GM18505 (cell line): ENCODE measurements at regions not wholly inside any gene's neighbourhood (a gene's known extent, or its start where the extent isn't known, plus 50 kb on each side); places are given as distances from the start of the nearest gene placed in this dataset.
A peak's percentile ranks its signal among the peaks of the same experiment; 100 is the strongest.

ENCODE experiments used
- ATAC-seq: cut with Tn5 transposase; IDR thresholded peaks from one replicate; pipeline ENCODE4 v1.9.1; 2021; ENCODE audit not compliant: unreplicated experiment
- POLR2A ChIP-seq: IDR thresholded peaks from 4 replicates; pipeline ENCODE4 v1.6.1; 2011; ENCODE audit warnings: borderline replicate concordance; ENCODE audit not compliant: insufficient read depth, insufficient read length; ENCODE audit errors: extremely low read depth

DNA sequence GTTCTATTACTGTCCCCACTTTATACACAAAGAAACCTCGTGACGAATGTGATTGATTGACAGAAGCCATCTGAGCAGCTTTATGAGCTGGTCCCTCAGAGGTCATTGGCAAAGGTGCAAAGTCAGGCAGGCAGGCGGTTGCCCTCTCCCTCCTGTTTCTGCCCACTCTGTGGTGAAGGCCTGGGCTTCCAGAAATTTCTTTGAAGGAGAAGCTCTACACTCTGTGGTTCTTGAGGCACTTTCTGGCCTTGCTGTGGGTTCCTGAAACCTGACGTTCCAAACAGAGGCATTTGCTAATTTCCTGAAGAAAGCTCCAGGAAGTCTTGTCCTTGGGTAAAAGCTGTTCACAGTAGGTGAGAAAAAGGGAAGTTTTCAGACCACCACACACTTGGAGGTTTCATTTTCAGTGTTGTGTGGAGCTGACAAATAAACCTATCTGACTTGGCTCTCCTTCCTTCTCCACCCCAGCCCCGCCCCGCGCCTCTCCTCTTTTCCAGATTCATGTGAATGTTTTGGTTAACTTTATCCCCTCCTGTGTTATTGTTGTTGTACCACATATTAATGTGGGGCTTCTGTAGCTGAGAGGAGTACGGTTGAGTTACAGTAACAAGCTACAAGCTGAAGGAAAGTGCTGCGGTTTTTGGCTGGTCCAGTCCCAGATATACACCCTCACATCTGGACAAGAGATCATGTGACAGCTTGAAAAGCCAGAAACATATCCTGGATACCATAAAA lies 274.1 kb downstream of the CLIC5 start:
- TF ChIP-seq POLR2A = no peak
- ATAC-seq = peak; percentile 52

- ATAC-seq = no peak
- TF ChIP-seq POLR2A = no peak
Observed at GRCh38 chr6:45739058-45739457, 276.6 kb downstream of the CLIC5 start.

DNA sequence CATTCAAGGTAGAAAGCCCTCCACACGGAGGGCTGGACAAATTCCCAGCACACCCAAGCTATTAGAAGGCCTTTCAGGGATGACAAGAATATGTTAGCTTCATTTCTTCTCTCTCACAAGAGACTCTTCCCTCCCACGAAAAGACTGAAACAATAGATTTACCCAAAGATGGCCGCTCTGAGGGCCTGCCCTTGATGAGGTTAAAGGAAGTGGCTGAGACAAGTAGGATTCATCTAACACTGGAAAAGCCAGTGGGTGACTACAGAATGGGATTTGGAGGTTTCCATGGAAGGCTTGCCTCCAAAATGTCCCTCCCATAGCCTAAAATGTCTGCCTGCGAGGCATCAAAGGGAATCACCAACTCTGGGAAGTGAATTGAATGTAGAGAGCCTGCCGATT lies 277.6 kb downstream of the CLIC5 start:
- TF ChIP-seq POLR2A = no peak
- no peak for ATAC-seq

- TF ChIP-seq POLR2A = no peak
- ATAC-seq = peak; percentile 64
Observed at GRCh38 chr6:45737331-45738056, 278.2 kb downstream of the CLIC5 start.

DNA sequence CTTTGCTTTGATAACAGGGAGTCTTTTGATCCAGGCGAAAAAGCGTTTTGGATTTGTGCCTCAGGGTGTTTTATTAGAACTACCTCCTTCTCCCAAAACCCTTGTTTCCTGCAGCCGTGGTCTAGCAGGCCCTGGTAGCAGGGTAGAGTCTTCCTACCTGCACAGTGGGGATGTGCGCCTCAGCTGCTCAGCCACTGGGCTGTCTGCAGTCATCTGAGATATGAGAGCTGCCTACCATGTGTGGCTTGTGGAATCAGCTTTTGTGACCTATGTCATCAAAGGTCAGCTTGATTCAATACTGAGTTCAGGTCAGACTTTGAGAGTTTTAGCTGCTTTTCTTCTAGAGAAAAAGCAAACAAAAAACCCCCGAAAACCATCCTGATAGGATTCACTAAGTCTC lies 279.5 kb downstream of the CLIC5 start:
- no peak for TF ChIP-seq POLR2A
- no peak for ATAC-seq

GRCh38 chr6:45732731-45733130 lies 282.9 kb downstream of the CLIC5 start:
- no peak for TF ChIP-seq POLR2A
- no peak for ATAC-seq

DNA sequence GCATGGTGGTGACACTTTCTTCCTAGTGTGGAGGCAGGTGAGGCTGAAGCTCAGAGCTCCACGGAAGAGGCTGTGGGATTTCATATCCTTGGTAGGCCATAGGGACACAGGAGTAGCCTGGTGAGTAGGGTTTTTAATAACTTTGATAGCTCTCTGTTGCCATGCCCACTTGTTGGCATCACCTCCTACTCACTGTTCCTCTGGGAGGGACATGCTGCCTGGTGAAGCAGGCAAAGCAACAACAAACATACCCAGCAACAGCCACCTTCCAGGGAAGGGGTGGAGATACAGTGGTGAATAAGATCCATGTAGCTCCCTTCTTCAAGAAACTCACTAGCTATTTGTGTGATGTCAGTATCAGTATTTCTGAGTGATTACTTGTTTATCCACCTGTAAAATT lies 285.4 kb downstream of the CLIC5 start:
- no peak for TF ChIP-seq POLR2A
- no peak for ATAC-seq

GRCh38 chr6:45728674-45729073 lies 287.0 kb downstream of the CLIC5 start:
- no peak for TF ChIP-seq POLR2A
- no peak for ATAC-seq

DNA sequence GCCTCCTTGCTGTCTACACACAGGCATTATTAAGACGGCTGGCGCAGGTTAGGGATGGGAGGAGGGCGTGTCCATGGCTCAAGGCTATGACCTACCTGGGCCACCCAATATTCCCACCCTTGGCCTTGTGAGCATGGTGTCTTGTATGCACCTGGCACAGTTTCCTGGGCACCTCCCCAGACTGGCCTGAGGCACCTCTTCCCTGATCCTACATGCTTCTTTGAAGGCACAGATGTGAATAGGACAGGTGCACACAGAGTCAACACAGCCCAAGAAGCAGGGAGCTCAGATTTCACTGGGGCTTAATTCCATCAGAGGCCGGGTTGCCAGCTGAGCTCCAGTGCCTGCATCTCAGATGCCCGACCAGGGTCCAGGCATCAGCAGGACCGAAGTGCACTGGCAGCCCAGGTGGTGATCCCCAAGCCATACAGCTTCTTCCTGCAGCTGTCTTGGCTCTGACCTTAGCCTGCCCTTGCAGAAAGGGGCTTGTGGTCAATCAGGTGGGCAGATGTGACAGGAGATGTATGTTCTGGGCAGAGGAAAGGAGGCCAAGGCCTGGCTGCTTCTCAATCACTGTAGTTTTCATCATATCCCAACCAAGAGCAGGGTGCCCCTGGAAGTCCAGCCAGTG lies 287.7 kb downstream of the CLIC5 start:
- ATAC-seq = no peak
- TF ChIP-seq POLR2A = no peak

DNA sequence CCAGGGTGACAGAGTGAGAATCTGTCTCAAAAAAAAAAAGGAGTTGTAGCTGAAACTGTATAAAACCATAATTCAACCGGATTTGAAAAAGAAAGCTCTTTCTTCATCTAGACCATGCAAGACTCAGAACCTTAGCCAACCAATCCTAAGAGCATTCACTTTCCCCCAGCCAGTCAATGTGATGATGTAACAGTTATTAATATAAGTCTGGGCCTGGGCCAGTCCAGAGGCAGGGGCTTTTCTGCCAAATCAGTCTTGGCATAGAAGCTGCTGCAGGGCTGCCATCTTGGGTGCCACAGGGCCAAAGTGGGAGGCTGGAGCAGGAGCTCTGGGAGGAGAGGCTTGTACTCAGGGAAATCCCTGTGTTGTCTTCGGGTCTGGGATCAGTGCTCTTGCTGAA lies 288.4 kb downstream of the CLIC5 start:
- no peak for TF ChIP-seq POLR2A
- no peak for ATAC-seq

- ATAC-seq = no peak
- TF ChIP-seq POLR2A = no peak
Observed at GRCh38 chr6:45726444-45726843, 289.2 kb downstream of the CLIC5 start.

DNA sequence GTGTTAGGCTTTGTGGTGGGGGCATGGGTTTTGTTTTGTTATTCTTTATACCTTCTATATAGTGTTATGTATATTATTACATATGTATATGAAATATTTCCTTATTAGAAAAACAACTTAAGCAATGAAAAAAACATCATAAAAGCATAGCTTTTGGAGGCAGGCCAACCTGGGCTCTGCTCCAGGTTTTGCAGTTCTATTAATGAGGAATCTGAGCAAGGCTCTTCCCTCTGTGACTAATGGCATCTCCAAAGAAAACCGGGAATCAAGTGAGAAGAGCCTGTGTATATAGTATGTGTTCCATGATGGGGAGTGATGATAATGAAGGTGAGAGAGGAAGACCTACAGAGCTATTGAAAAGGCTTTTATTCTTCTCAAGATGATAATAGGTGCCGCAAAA lies 291.1 kb downstream of the CLIC5 start:
- TF ChIP-seq POLR2A = no peak
- ATAC-seq = no peak

GRCh38 chr6:45724027-45724426 lies 291.6 kb downstream of the CLIC5 start:
- ATAC-seq = no peak

GRCh38 chr6:45722876-45723275 lies 292.8 kb downstream of the CLIC5 start:
- TF ChIP-seq POLR2A = no peak
- no peak for ATAC-seq

More at GRCh38 chr6:45724027-45724426, 291.6 kb downstream of the CLIC5 start:
- TF ChIP-seq POLR2A = no peak
